ENCODE measurements at regions not wholly inside any gene's neighbourhood (a gene's known extent, or its start where the extent isn't known, plus 50 kb on each side); places are given as distances from the start of the nearest gene placed in this dataset.
"Not testable (repeated sequence)": the region's sequence is repeated elsewhere in the genome, so short reads cannot be mapped to it uniquely, and the experiment has no call there.

DNA sequence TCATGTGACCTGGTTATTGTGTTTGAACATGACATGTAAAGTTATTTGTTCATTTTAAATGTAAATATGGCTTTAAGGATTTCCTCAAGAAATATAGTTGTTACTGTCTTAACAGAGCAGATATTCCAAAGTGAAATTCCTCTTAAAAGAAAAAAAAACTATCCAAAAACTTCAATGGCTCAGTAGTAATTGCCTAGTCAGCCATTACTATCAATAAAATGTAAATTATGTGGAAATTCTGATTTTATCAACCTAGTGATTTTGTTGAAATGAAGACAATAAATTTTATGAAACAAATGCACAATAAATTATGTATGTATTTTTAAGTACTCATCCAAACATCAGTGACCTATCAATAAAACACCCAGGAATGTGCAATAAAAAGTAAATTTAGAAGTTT is 463.3 kb downstream of the TENT5A start:
- no peaks in the 10 kb centered on the region for H3K9me3 ChIP-seq (ENCODE audit: control insufficient read depth in 2 of 3, insufficient read depth in 1 of 3, low read length in 3 of 3)
- no peaks in the 10 kb centered on the region for H3K36me3 ChIP-seq (ENCODE audit: control insufficient read depth in 2 of 3, insufficient read depth in 3 of 3, low read length in 3 of 3)
- FAIRE-seq (no peak), DNase-seq (no peak)
- intact Hi-C loops (cut with DNase I) = no loop called here
- TF ChIP-seq, protein P1, sequence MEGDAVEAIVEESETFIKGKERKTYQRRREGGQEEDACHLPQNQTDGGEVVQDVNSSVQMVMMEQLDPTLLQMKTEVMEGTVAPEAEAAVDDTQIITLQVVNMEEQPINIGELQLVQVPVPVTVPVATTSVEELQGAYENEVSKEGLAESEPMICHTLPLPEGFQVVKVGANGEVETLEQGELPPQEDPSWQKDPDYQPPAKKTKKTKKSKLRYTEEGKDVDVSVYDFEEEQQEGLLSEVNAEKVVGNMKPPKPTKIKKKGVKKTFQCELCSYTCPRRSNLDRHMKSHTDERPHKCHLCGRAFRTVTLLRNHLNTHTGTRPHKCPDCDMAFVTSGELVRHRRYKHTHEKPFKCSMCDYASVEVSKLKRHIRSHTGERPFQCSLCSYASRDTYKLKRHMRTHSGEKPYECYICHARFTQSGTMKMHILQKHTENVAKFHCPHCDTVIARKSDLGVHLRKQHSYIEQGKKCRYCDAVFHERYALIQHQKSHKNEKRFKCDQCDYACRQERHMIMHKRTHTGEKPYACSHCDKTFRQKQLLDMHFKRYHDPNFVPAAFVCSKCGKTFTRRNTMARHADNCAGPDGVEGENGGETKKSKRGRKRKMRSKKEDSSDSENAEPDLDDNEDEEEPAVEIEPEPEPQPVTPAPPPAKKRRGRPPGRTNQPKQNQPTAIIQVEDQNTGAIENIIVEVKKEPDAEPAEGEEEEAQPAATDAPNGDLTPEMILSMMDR (IDR thresholded peaks at IDR 0.05; ENCODE audit: borderline replicate concordance, extremely low read depth, insufficient read depth) = no peak
- H3K4me1 ChIP-seq (ENCODE audit: control insufficient read depth in 2 of 3, insufficient read depth in 2 of 3, low read depth in 1 of 3, low read length in 3 of 3) = no peaks in the 10 kb centered on the region
- H3K4me3 ChIP-seq (ENCODE audit: low read length in 3 of 3) = no peak overlapping the region
- H3K9ac ChIP-seq (ENCODE audit: low read length in 3 of 3) = no peak overlapping the region
- no peaks in the 10 kb centered on the region for H3K27me3 ChIP-seq (ENCODE audit: control insufficient read depth, insufficient read depth, low read length)
- no peak overlapping the region for H3K27ac ChIP-seq (ENCODE audit: low read depth in 2 of 2, low read length in 2 of 2)

DNA sequence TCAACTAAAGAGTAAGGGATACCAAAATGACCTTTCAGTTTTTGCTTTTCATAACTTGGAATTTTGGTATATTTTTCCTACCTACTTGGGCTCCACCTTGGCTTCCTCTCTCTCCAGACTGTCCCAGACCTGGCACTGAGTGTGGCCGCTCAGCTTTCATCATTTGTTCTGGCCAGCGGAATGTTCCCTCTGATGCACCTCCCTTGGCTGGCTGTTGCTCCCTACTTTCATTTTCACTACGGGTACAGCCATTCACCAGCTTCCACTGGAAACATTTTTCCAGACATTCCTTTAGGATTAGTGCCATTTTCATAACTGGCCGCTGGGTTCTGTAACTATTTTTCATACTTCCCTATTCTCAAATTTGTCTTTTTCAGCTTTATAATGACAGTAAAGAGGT is 487.4 kb downstream of the TENT5A start:
- no peaks in the 10 kb centered on the region for H3K27me3 ChIP-seq (ENCODE audit: control insufficient read depth, insufficient read depth, low read length)
- H3K4me1 ChIP-seq (ENCODE audit: control insufficient read depth in 2 of 3, insufficient read depth in 2 of 3, low read depth in 1 of 3, low read length in 3 of 3) = no peaks in the 10 kb centered on the region
- H3K36me3 ChIP-seq (ENCODE audit: control insufficient read depth in 2 of 3, insufficient read depth in 3 of 3, low read length in 3 of 3) = no peaks in the 10 kb centered on the region
- H3K9ac ChIP-seq (ENCODE audit: low read length in 3 of 3) = no peak overlapping the region
- TF ChIP-seq, protein P1 (IDR thresholded peaks at IDR 0.05; ENCODE audit: borderline replicate concordance, extremely low read depth, insufficient read depth) = no peak
- intact Hi-C loops (cut with DNase I) = no loop called here
- no peak for FAIRE-seq
- DNase-seq = no peak
- no peaks in the 10 kb centered on the region for H3K9me3 ChIP-seq (ENCODE audit: control insufficient read depth in 2 of 3, insufficient read depth in 1 of 3, low read length in 3 of 3)
- peak overlapping the region in 1 of 3 donors; percentile 34 for H3K4me3 ChIP-seq (ENCODE audit: low read length in 3 of 3)
- no peak overlapping the region for H3K27ac ChIP-seq (ENCODE audit: low read depth in 2 of 2, low read length in 2 of 2)

DNA sequence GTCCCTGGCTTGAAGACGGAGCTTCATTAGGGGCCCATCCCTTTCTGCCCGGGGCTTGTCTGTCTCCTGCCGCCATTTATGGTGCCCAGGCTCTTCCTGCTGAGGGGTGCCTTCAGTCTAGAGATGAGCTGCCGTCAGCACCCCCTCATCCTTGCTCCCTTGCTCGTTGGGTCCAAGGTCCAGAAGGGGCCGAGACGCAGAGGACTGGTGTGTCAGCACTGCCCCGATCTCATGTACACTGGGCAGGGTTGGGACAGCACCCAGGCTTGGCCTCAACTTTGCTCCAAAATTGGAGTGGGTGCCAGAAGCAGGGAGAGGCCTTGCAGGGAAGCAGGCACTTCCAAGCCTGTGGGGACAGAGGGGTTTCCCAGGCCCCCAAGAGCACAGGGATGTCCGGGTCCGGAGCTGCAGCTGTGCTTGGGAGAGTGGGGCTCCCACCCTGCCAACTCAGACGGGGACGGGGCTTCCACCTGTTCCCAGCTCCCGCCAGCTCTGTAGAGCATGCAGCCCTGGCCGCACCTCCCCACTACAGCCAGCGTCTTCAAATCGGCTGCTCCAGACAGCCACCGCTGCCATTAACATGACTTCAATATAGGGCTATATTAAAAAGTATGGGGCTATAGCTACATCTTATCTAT is 488.8 kb downstream of the TENT5A start:
- Histone ChIP-seq H3K4me3 (ENCODE audit: low read length in 3 of 3) (no peak overlapping the region), H3K9ac (ENCODE audit: low read length in 3 of 3) (no peak overlapping the region), H3K9me3 (ENCODE audit: control insufficient read depth in 2 of 3, insufficient read depth in 1 of 3, low read length in 3 of 3) (peaks cover 0 to 3% (median 0%) of the 10 kb centered on the region in 3 donors), H3K4me1 (ENCODE audit: control insufficient read depth in 2 of 3, insufficient read depth in 2 of 3, low read depth in 1 of 3, low read length in 3 of 3) (no peaks in the 10 kb centered on the region), H3K36me3 (ENCODE audit: control insufficient read depth in 2 of 3, insufficient read depth in 3 of 3, low read length in 3 of 3) (no peaks in the 10 kb centered on the region), H3K27ac (ENCODE audit: low read depth in 2 of 2, low read length in 2 of 2) (no peak overlapping the region), H3K27me3 (ENCODE audit: control insufficient read depth, insufficient read depth, low read length) (no peaks in the 10 kb centered on the region)
- intact Hi-C loops (cut with DNase I) = no loop called here
- no peak for FAIRE-seq
- peak in 1 of 5 donors; percentile 60 for DNase-seq
- TF ChIP-seq, protein P1 (IDR thresholded peaks at IDR 0.05; ENCODE audit: borderline replicate concordance, extremely low read depth, insufficient read depth) = no peak

DNA sequence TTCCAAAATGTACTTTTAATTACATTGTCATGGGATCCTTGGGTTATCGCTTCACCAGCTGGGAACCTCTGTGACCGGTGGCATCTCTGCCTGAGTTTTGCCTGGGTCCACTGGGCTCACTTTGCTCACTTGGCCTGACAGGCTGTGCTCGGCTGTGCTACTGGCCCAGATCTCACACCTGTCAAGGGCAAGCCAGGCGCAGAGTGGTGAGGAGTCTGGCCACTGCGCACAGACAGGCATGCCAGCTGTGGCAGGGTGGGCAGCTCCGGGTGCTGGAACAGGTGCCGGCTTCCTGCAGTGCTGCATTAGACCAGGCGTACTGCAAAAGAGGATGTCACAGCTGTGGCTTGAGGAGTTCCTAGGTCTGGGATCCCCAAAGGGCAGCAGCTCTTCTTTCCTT is 489.8 kb downstream of the TENT5A start:
- H3K4me1 ChIP-seq (ENCODE audit: control insufficient read depth in 2 of 3, insufficient read depth in 2 of 3, low read depth in 1 of 3, low read length in 3 of 3) = no peaks in the 10 kb centered on the region
- TF ChIP-seq, protein P1 (IDR thresholded peaks at IDR 0.05; ENCODE audit: borderline replicate concordance, extremely low read depth, insufficient read depth) = no peak
- no peaks in the 10 kb centered on the region for H3K36me3 ChIP-seq (ENCODE audit: control insufficient read depth in 2 of 3, insufficient read depth in 3 of 3, low read length in 3 of 3)
- H3K9ac ChIP-seq (ENCODE audit: low read length in 3 of 3) = no peak overlapping the region
- peak in 1 of 5 donors; percentile 45 for DNase-seq
- H3K9me3 ChIP-seq (ENCODE audit: control insufficient read depth in 2 of 3, insufficient read depth in 1 of 3, low read length in 3 of 3) = peaks cover 0 to 3% (median 0%) of the 10 kb centered on the region in 3 donors
- no peak overlapping the region for H3K27ac ChIP-seq (ENCODE audit: low read depth in 2 of 2, low read length in 2 of 2)
- FAIRE-seq = no peak
- H3K27me3 ChIP-seq (ENCODE audit: control insufficient read depth, insufficient read depth, low read length) = no peaks in the 10 kb centered on the region
- H3K4me3 ChIP-seq (ENCODE audit: low read length in 3 of 3) = no peak overlapping the region
- intact Hi-C loops (cut with DNase I) = no loop called here

DNA sequence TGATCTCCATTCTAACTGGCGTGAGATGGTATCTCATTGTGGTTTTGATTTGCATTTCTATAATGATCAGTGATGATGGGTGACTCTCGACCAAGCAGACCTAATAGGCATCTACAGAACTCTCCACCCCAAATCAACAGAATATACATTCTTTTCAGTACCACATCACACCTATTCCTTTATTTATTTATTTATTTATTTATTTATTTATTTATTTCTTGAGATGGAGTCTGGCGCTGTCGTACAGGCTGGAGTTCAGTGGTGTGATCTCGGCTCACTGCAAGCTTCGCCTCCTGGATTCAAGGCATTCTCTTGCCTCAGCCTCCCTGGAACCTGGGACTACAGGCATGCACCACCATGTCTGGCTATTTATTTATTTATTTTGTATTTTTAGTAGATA is 496.3 kb downstream of the TENT5A start:
- H3K36me3 ChIP-seq (ENCODE audit: control insufficient read depth in 2 of 3, insufficient read depth in 3 of 3, low read length in 3 of 3); H3K27ac ChIP-seq (ENCODE audit: low read depth in 2 of 2, low read length in 2 of 2); H3K27me3 ChIP-seq (ENCODE audit: control insufficient read depth, insufficient read depth, low read length); DNase-seq; H3K4me3 ChIP-seq (ENCODE audit: low read length in 3 of 3); H3K9me3 ChIP-seq (ENCODE audit: control insufficient read depth in 2 of 3, insufficient read depth in 1 of 3, low read length in 3 of 3); H3K4me1 ChIP-seq (ENCODE audit: control insufficient read depth in 2 of 3, insufficient read depth in 2 of 3, low read depth in 1 of 3, low read length in 3 of 3); intact Hi-C loops (cut with DNase I); FAIRE-seq; H3K9ac ChIP-seq (ENCODE audit: low read length in 3 of 3): not testable (repeated sequence)

Measured in kidney (tissue), 13 donors.